VCaP (cell line): ENCODE measurements at regions not wholly inside any gene's neighbourhood (a gene's known extent, or its start where the extent isn't known, plus 50 kb on each side); places are given as distances from the start of the nearest gene placed in this dataset.

Experiments
- H3K27ac ChIP-seq: fragments of 450-650 bp; 2 replicates; pipeline ENCODE4 v1.5.1; 2017
- TF ChIP-seq, protein P1 (sequence below): fragments of 450-650 bp; conservative IDR thresholded peaks from 2 replicates; pipeline ENCODE4 v1.5.1; 2017; ENCODE audit warnings: mild to moderate bottlenecking, moderate library complexity

DNA sequence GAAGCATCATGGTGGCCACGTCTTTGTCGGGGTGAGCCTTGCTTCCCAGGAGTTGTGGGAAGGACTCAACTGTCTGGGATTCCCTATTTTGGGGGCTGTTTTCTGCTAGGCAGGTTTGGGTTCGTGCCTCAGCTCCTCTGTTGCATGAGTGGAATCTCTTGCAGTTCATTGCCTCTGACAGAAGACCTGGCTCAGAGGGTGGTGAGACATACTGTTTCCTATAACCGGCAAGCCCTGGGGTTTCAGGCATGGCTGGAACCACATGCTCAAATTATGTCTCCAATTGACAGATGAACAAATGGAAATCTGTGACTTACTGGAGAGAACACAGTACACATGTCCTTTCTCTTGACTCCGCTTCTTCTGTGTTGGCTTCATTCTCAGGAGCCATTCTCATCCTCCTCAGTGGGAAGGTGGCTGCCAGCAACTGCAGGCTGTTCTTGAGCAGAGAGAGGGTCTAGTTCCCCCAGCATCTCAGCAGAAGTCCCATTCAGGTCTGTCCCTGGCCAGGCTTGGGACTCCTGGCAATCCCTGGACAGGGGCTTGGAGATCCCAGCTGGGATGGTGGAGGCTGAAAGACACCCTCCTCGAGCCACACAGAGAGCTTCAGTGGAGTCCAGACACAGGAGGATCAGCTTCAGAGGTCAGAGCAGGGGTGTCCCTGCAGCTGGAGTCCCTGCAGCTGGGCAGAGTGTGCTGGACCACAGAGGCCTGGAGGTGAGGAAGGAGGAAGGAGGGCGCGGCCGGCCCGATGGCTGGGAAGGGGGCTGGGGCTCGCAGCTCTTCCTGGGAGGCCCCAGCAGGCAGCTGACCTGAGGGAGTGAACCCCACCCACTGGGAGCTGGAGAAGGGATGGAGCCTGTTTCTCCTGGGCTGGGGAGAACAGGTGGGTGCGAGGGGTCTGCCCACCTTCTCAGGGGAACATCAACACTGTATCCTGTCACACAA is 97.6 kb downstream of the LSM3 start:
- no peak overlapping the region for H3K27ac ChIP-seq
- TF ChIP-seq, protein P1, sequence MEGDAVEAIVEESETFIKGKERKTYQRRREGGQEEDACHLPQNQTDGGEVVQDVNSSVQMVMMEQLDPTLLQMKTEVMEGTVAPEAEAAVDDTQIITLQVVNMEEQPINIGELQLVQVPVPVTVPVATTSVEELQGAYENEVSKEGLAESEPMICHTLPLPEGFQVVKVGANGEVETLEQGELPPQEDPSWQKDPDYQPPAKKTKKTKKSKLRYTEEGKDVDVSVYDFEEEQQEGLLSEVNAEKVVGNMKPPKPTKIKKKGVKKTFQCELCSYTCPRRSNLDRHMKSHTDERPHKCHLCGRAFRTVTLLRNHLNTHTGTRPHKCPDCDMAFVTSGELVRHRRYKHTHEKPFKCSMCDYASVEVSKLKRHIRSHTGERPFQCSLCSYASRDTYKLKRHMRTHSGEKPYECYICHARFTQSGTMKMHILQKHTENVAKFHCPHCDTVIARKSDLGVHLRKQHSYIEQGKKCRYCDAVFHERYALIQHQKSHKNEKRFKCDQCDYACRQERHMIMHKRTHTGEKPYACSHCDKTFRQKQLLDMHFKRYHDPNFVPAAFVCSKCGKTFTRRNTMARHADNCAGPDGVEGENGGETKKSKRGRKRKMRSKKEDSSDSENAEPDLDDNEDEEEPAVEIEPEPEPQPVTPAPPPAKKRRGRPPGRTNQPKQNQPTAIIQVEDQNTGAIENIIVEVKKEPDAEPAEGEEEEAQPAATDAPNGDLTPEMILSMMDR = no peak

DNA sequence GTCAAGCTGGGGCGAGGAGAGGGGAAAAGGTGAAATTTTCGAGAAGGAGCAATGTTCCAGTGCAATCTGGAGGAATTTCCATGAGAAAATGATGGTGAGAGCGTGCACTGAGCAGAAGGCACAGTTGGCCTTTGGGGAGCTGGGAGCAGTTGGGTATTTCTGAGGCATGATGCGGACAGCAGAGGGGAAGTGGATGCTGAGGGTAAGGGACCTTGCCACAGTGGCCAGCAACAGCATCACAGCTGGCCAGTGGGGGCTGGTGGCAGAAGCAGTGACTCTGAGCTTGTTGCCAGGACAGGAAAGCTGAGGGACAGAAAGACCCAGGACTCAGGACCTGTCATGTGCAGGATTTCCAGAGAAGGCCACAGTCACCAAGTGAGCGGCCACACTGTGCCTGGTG is 98.9 kb downstream of the LSM3 start:
- H3K27ac ChIP-seq = no peak overlapping the region
- TF ChIP-seq, protein P1 = no peak

DNA sequence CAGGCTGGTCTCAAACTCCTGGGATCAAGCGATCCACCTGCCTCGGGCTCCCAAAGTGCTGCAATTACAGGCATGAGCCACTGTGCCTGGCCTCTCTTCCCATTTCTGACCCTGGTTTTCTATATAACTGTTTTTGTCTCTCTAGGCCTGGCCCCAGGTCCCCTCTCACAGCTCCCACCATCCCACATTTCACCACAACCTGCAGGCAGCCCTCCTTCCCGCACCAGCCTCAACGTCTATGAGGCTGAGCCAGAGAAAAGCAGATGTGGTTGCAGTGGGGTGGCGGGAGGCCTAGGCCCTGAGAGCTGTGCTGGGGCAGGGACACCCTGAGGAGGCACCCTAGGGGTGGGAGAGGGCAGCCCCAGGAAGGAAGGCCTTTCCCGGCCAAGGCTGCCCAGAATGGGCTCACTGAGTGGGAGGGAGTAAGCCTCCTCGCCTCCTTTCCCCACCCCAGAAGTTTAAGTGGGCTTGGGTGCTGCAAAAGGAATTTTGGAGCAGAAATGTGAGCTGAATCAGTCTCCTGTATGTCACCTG is 99.7 kb downstream of the LSM3 start:
- H3K27ac ChIP-seq = no peak overlapping the region
- TF ChIP-seq, protein P1 = no peak

DNA sequence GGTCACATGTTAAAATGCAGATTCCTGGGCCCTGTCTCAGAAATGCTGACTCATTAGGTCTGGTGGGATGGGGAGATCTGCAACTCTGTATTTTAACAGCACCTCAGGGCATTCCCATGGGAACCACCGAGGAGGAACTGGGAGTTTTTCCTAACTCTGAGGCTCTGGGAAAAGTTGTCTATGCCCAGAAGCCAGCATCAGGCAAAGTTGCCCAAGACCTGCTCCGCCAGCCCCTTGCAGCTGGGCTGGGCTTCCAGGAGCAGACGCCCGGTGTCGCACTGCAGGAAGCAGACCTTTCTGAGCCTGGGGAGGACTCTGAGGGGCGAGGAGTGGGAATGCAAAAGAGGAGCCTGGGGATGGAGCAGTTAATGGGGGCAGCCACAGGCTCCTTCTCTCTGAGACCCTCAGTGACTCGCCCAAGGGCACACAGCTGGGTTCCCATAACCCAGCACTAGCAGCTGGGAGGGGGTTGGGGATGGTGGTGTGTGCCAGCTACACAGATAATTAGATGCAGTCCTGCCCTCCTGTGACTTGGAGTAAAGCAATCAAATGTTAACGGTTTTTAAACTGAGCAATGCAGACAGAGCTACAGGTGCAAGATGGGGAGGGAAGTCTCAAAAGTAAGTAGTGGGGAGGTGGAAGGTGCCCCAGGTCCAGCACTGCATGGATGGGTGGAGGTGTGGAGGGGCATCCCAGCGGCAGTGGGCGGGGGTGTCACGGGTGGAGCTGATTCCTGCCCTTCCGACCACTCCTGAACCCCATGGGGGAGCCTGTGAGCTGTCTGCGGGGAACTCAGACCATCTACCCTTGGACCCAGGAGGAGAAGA is 100.4 kb downstream of the LSM3 start:
- TF ChIP-seq, protein P1 = no peak
- no peak overlapping the region for H3K27ac ChIP-seq

DNA sequence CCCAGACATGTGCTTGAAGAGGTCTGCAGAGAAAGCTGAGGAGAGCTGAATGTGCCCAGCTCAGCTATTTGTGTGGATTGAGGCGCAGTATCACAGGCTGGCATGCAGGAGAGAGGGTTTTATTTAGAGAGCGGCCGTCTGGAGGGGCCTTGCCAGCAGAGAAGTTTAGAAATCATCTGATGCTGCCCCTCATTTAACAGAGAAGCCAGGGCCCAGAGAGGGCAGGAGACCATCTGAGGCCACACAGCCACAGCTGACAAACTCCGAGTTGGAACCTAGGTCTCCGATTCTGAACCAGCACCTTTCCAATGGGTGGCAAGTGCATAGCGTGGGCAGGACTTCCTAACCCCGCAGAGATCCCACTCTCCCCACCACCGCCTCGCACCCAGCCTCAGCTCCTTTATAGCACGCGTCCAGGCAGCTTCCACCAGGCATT is 101.0 kb downstream of the LSM3 start:
- TF ChIP-seq, protein P1 = no peak
- no peak overlapping the region for H3K27ac ChIP-seq

DNA sequence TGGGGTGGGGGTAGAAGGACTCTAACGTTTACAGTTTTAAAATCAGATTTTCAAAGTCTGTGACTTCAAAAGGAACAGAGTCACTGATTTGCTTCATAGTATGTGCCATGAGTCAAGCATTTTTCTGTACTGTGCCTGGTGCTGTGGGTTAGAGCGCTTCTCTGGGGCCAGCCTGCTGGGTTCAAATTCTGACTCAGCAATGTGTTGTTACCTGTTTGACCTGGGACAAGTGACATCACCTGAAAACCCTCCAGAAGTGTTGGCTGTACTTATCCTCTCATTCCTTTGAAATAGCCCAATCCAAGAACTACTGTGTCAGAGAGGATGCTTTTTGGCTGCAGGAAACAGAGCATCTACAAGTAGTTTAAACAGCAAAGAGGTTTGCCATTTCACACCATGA is 101.7 kb downstream of the LSM3 start:
- H3K27ac ChIP-seq = no peak overlapping the region
- TF ChIP-seq, protein P1 = no peak

DNA sequence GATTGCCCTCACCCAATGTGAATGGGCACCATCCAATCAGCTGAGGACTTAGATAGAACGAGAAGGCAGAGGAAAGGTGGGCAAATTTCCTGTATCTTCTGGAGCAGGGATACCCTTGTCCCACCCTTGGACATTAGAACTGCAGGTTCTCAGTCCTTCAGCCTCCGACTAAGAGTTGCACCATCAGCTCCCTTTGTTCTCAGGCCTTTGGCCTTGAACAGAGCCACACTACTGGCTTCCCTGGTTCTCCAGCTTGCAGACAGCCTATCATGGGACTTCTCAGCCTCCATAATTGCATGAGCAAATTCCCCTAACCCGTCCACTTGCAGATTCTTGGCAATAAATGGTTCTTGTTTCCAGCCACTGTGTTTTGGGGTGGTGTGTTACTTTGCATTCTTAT is 102.4 kb downstream of the LSM3 start:
- no peak overlapping the region for H3K27ac ChIP-seq
- TF ChIP-seq, protein P1 = no peak
